ENCODE measurements at regions not wholly inside any gene's neighbourhood (a gene's known extent, or its start where the extent isn't known, plus 50 kb on each side); places are given as distances from the start of the nearest gene placed in this dataset.

DNA sequence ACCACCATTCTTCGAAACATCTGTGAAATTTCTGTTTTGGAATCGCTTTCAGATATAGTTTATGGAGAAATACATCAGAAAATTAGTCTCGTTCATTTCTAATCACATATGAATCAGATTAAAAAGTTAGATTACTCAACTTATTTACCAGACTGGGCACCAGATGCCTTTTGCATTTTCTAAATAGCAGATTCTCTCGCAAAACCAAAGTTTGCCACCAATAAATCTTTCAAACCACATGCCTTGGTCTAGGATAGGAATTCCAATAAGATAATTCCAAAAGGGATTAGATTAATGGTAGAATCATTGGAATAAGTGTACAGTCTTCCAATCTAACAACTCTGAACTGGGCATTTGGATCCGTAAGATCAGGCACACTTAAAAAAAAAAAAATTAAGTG is 160.4 kb upstream of the TAB2 start (continued):
- TF ChIP-seq RNF2 (IDR thresholded peaks at IDR 0.05; ENCODE audit: borderline replicate concordance, low read depth, low read length, missing control alignments, poor library complexity, severe bottlenecking) (no peak), CBX5 (IDR thresholded peaks at IDR 0.05; ENCODE audit: low read depth, low read length) (no peak), SAP30 (IDR thresholded peaks at IDR 0.05; ENCODE audit: insufficient read depth, insufficient replicate concordance, low read length) (no peak), KDM4A (IDR thresholded peaks at IDR 0.05; ENCODE audit: low read depth, low read length, severe bottlenecking) (no peak), YY1 (IDR thresholded peaks at IDR 0.05; ENCODE audit: low read depth, low read length) (no peak), POLR2AphosphoS5 (IDR thresholded peaks at IDR 0.05; ENCODE audit: low read depth, low read length) (no peak)

All from H1 (cell line).